ENCODE measurements at regions not wholly inside any gene's neighbourhood (a gene's known extent, or its start where the extent isn't known, plus 50 kb on each side); places are given as distances from the start of the nearest gene placed in this dataset.
"Not testable (repeated sequence)": the region's sequence is repeated elsewhere in the genome, so short reads cannot be mapped to it uniquely, and the experiment has no call there.

GRCh38 chr11:87536565-87536964 lies 498.8 kb downstream of the TMEM135 start:
- no peak overlapping the region for H3K4ac ChIP-seq (ENCODE audit: low read depth in 1 of 2, low read length in 2 of 2)
- H4K8ac ChIP-seq (ENCODE audit: low read length), result no peak overlapping the region
- H3K36me3 ChIP-seq (ENCODE audit: control insufficient read depth in 1 of 2, insufficient read depth in 2 of 2, low read depth in 1 of 2, low read length in 2 of 2), result no peaks in the 10 kb centered on the region
- H3K9ac ChIP-seq (ENCODE audit: low read length), result no peak overlapping the region
- no peak overlapping the region for H2AK5ac ChIP-seq (ENCODE audit: low read length, severe bottlenecking)
- no peak overlapping the region for H4K91ac ChIP-seq (ENCODE audit: low read length)
- no peak overlapping the region for H3K18ac ChIP-seq (ENCODE audit: low read depth in 1 of 2, low read length in 2 of 2)
- no peak for DNase-seq
- H2BK120ac ChIP-seq (ENCODE audit: low read depth, low read length), result no peak overlapping the region
- H2AFZ ChIP-seq (ENCODE audit: low read depth, low read length), result no peak overlapping the region
- no peak overlapping the region for H2BK5ac ChIP-seq (ENCODE audit: low read depth, low read length, poor library complexity, severe bottlenecking)
- no peak overlapping the region for H3K23ac ChIP-seq (ENCODE audit: low read length in 2 of 2)
- no peak overlapping the region for H3K14ac ChIP-seq (ENCODE audit: low read length in 2 of 2)
- H3K4me2 ChIP-seq (ENCODE audit: low read length, poor library complexity, severe bottlenecking), result no peak overlapping the region
- no peaks in the 10 kb centered on the region for H3K79me1 ChIP-seq (replicated peaks; ENCODE audit: low read length, poor library complexity, severe bottlenecking)
- no peaks in the 10 kb centered on the region for H3K4me1 ChIP-seq (ENCODE audit: control insufficient read depth, insufficient read depth, low read depth, low read length)
- H3K27me3 ChIP-seq (ENCODE audit: control insufficient read depth in 1 of 2, insufficient read depth in 1 of 2, low read length in 2 of 2), result no peaks in the 10 kb centered on the region
- 94% methylated on average over 1 of the region's 4 CpGs for WGBS
- H2BK12ac ChIP-seq (ENCODE audit: low read length in 2 of 2), result no peak overlapping the region
- H3K9me3 ChIP-seq (ENCODE audit: control insufficient read depth, low read length), result peaks cover 3% of the 10 kb centered on the region
- H2BK15ac ChIP-seq (ENCODE audit: low read depth, poor library complexity, severe bottlenecking), result no peak overlapping the region
- H3K27ac ChIP-seq (ENCODE audit: low read length, poor library complexity, severe bottlenecking), result no peak overlapping the region
- no peak overlapping the region for H3K4me3 ChIP-seq (ENCODE audit: insufficient read depth in 1 of 2, low read depth in 1 of 2, low read length in 2 of 2)

GRCh38 chr11:87536016-87536415 lies 498.3 kb downstream of the TMEM135 start:
- WGBS, result 100% methylated on average over 1 of the region's 2 CpGs

GRCh38 chr11:87535513-87535912 lies 497.8 kb downstream of the TMEM135 start:
- Histone ChIP-seq H3K4ac (ENCODE audit: low read depth in 1 of 2, low read length in 2 of 2) (no peak overlapping the region), H3K27ac (ENCODE audit: low read length, poor library complexity, severe bottlenecking) (no peak overlapping the region), H3K27me3 (ENCODE audit: control insufficient read depth in 1 of 2, insufficient read depth in 1 of 2, low read length in 2 of 2) (no peaks in the 10 kb centered on the region), H2BK15ac (ENCODE audit: low read depth, poor library complexity, severe bottlenecking) (no peak overlapping the region), H4K91ac (ENCODE audit: low read length) (no peak overlapping the region), H4K8ac (ENCODE audit: low read length) (no peak overlapping the region), H3K4me1 (ENCODE audit: control insufficient read depth, insufficient read depth, low read depth, low read length) (no peaks in the 10 kb centered on the region), H2BK5ac (ENCODE audit: low read depth, low read length, poor library complexity, severe bottlenecking) (no peak overlapping the region), H3K79me1 (replicated peaks; ENCODE audit: low read length, poor library complexity, severe bottlenecking) (no peaks in the 10 kb centered on the region), H3K23ac (ENCODE audit: low read length in 2 of 2) (no peak overlapping the region), H2AK5ac (ENCODE audit: low read length, severe bottlenecking) (no peak overlapping the region), H3K4me3 (ENCODE audit: insufficient read depth in 1 of 2, low read depth in 1 of 2, low read length in 2 of 2) (no peak overlapping the region), H3K9ac (ENCODE audit: low read length) (no peak overlapping the region), H3K9me3 (ENCODE audit: control insufficient read depth, low read length) (no peaks in the 10 kb centered on the region), H2BK12ac (ENCODE audit: low read length in 2 of 2) (no peak overlapping the region), H3K4me2 (ENCODE audit: low read length, poor library complexity, severe bottlenecking) (no peak overlapping the region), H2BK120ac (ENCODE audit: low read depth, low read length) (no peak overlapping the region), H3K18ac (ENCODE audit: low read depth in 1 of 2, low read length in 2 of 2) (no peak overlapping the region), H3K14ac (ENCODE audit: low read length in 2 of 2) (no peak overlapping the region), H2AFZ (ENCODE audit: low read depth, low read length) (no peak overlapping the region), H3K36me3 (ENCODE audit: control insufficient read depth in 1 of 2, insufficient read depth in 2 of 2, low read depth in 1 of 2, low read length in 2 of 2) (no peaks in the 10 kb centered on the region)
- WGBS, result 77% methylated on average over 2 of the region's 4 CpGs
- no peak for DNase-seq

More at GRCh38 chr11:87536016-87536415, 498.3 kb downstream of the TMEM135 start:
- Histone ChIP-seq H3K9ac (ENCODE audit: low read length) (no peak overlapping the region), H3K9me3 (ENCODE audit: control insufficient read depth, low read length) (no peaks in the 10 kb centered on the region), H2BK5ac (ENCODE audit: low read depth, low read length, poor library complexity, severe bottlenecking) (no peak overlapping the region), H3K4ac (ENCODE audit: low read depth in 1 of 2, low read length in 2 of 2) (no peak overlapping the region), H2AK5ac (ENCODE audit: low read length, severe bottlenecking) (no peak overlapping the region), H2BK12ac (ENCODE audit: low read length in 2 of 2) (no peak overlapping the region), H4K91ac (ENCODE audit: low read length) (no peak overlapping the region), H3K4me3 (ENCODE audit: insufficient read depth in 1 of 2, low read depth in 1 of 2, low read length in 2 of 2) (no peak overlapping the region), H3K27me3 (ENCODE audit: control insufficient read depth in 1 of 2, insufficient read depth in 1 of 2, low read length in 2 of 2) (no peaks in the 10 kb centered on the region), H2BK15ac (ENCODE audit: low read depth, poor library complexity, severe bottlenecking) (no peak overlapping the region), H3K4me1 (ENCODE audit: control insufficient read depth, insufficient read depth, low read depth, low read length) (no peaks in the 10 kb centered on the region), H3K18ac (ENCODE audit: low read depth in 1 of 2, low read length in 2 of 2) (no peak overlapping the region), H3K79me1 (replicated peaks; ENCODE audit: low read length, poor library complexity, severe bottlenecking) (no peaks in the 10 kb centered on the region), H3K27ac (ENCODE audit: low read length, poor library complexity, severe bottlenecking) (no peak overlapping the region), H3K23ac (ENCODE audit: low read length in 2 of 2) (no peak overlapping the region), H3K4me2 (ENCODE audit: low read length, poor library complexity, severe bottlenecking) (no peak overlapping the region), H2BK120ac (ENCODE audit: low read depth, low read length) (no peak overlapping the region), H4K8ac (ENCODE audit: low read length) (no peak overlapping the region), H2AFZ (ENCODE audit: low read depth, low read length) (no peak overlapping the region), H3K14ac (ENCODE audit: low read length in 2 of 2) (no peak overlapping the region), H3K36me3 (ENCODE audit: control insufficient read depth in 1 of 2, insufficient read depth in 2 of 2, low read depth in 1 of 2, low read length in 2 of 2) (no peaks in the 10 kb centered on the region)
- DNase-seq, result no peak

- not testable (repeated sequence) for H2BK120ac ChIP-seq (ENCODE audit: low read depth, low read length)
These were observed 494.1 kb downstream of the TMEM135 start for GRCh38 chr11:87531835-87532234.

More at GRCh38 chr11:87531835-87532234, 494.1 kb downstream of the TMEM135 start:
- H3K79me1 ChIP-seq (replicated peaks; ENCODE audit: low read length, poor library complexity, severe bottlenecking); DNase-seq; H2AK5ac ChIP-seq (ENCODE audit: low read length, severe bottlenecking); H3K14ac ChIP-seq (ENCODE audit: low read length in 2 of 2); H3K18ac ChIP-seq (ENCODE audit: low read depth in 1 of 2, low read length in 2 of 2); H3K27me3 ChIP-seq (ENCODE audit: control insufficient read depth in 1 of 2, insufficient read depth in 1 of 2, low read length in 2 of 2); H3K23ac ChIP-seq (ENCODE audit: low read length in 2 of 2); H2AFZ ChIP-seq (ENCODE audit: low read depth, low read length); H3K4me2 ChIP-seq (ENCODE audit: low read length, poor library complexity, severe bottlenecking); H2BK12ac ChIP-seq (ENCODE audit: low read length in 2 of 2); H4K8ac ChIP-seq (ENCODE audit: low read length); H3K9me3 ChIP-seq (ENCODE audit: control insufficient read depth, low read length); H3K36me3 ChIP-seq (ENCODE audit: control insufficient read depth in 1 of 2, insufficient read depth in 2 of 2, low read depth in 1 of 2, low read length in 2 of 2); H2BK5ac ChIP-seq (ENCODE audit: low read depth, low read length, poor library complexity, severe bottlenecking); H3K27ac ChIP-seq (ENCODE audit: low read length, poor library complexity, severe bottlenecking); H3K9ac ChIP-seq (ENCODE audit: low read length); H4K91ac ChIP-seq (ENCODE audit: low read length); H3K4me1 ChIP-seq (ENCODE audit: control insufficient read depth, insufficient read depth, low read depth, low read length); H3K4me3 ChIP-seq (ENCODE audit: insufficient read depth in 1 of 2, low read depth in 1 of 2, low read length in 2 of 2); H2BK15ac ChIP-seq (ENCODE audit: low read depth, poor library complexity, severe bottlenecking); H3K4ac ChIP-seq (ENCODE audit: low read depth in 1 of 2, low read length in 2 of 2): not testable (repeated sequence)
